M059J (cell line): ENCODE measurements at regions not wholly inside any gene's neighbourhood (a gene's known extent, or its start where the extent isn't known, plus 50 kb on each side); places are given as distances from the start of the nearest gene placed in this dataset.

Experiments used
- DNase-seq: peaks from one replicate; pipeline ENCODE4 v3.0.0-alpha.2; 2012; ENCODE audit warnings: low read depth

GRCh38 chr15:97259943-97260342 lies 700.6 kb upstream of the ARRDC4 start:
- no peak for DNase-seq

- DNase-seq: no peak
Observed at GRCh38 chr15:97301166-97301565, 659.3 kb upstream of the ARRDC4 start.

GRCh38 chr15:97316362-97316761 lies 644.1 kb upstream of the ARRDC4 start:
- no peak for DNase-seq

GRCh38 chr15:97317163-97317562 lies 643.3 kb upstream of the ARRDC4 start:
- DNase-seq: no peak

- no peak for DNase-seq
Observed at GRCh38 chr15:97319291-97319690, 641.2 kb upstream of the ARRDC4 start.

GRCh38 chr15:97346221-97346620 lies 614.3 kb upstream of the ARRDC4 start:
- DNase-seq: no peak

GRCh38 chr15:97350813-97351212 lies 609.7 kb upstream of the ARRDC4 start:
- no peak for DNase-seq

GRCh38 chr15:97383516-97383915 lies 577.0 kb upstream of the ARRDC4 start:
- DNase-seq: no peak

- DNase-seq: peak; percentile 4
Observed at GRCh38 chr15:97386940-97387339, 573.6 kb upstream of the ARRDC4 start.

- DNase-seq: no peak
Observed at GRCh38 chr15:97401195-97401594, 559.3 kb upstream of the ARRDC4 start.

GRCh38 chr15:97401970-97402369 lies 558.5 kb upstream of the ARRDC4 start:
- DNase-seq: no peak

GRCh38 chr15:97406841-97407240 lies 553.7 kb upstream of the ARRDC4 start:
- DNase-seq: no peak

- no peak for DNase-seq
Observed at GRCh38 chr15:97410897-97411575, 549.5 kb upstream of the ARRDC4 start.

- no peak for DNase-seq
Observed at GRCh38 chr15:97420130-97420529, 540.4 kb upstream of the ARRDC4 start.

- peak; percentile 0 for DNase-seq
Observed at GRCh38 chr15:97425596-97425995, 534.9 kb upstream of the ARRDC4 start.

- no peak for DNase-seq
Observed at GRCh38 chr15:97443101-97443500, 517.4 kb upstream of the ARRDC4 start.

GRCh38 chr15:97446138-97446537 lies 514.4 kb upstream of the ARRDC4 start:
- no peak for DNase-seq

- DNase-seq: no peak
Observed at GRCh38 chr15:97456521-97457202, 503.8 kb upstream of the ARRDC4 start.

- DNase-seq: no peak
Observed at GRCh38 chr15:97457203-97457847, 503.2 kb upstream of the ARRDC4 start.

- DNase-seq: no peak
Observed at GRCh38 chr15:97459771-97460170, 500.7 kb upstream of the ARRDC4 start.

GRCh38 chr15:97461226-97461625 lies 499.3 kb upstream of the ARRDC4 start:
- no peak for DNase-seq

- DNase-seq: no peak
Observed at GRCh38 chr15:97463696-97464095, 496.8 kb upstream of the ARRDC4 start.

GRCh38 chr15:97470417-97470816 lies 490.1 kb upstream of the ARRDC4 start:
- no peak for DNase-seq
